ENCODE measurements at regions not wholly inside any gene's neighbourhood (a gene's known extent, or its start where the extent isn't known, plus 50 kb on each side); places are given as distances from the start of the nearest gene placed in this dataset.

GRCh38 chr17:74080656-74081582 lies 122.6 kb upstream of the RPL38 start:
- H3K9me3 Mint-ChIP-seq, result peaks cover 13% of the 10 kb centered on the region
- POLR2A ChIA-PET, result no interaction called here

More at GRCh38 chr17:74080656-74081582, 122.6 kb upstream of the RPL38 start:
- H3K36me3 Mint-ChIP-seq, result peaks cover 4% of the 10 kb centered on the region; the same call in 1 of the 2 replicates
- no peak overlapping the region for H3K27ac Mint-ChIP-seq
- no peaks in the 10 kb centered on the region for H3K4me1 Mint-ChIP-seq
- DNase-seq (ENCODE audit: low spot score) (no peak), ATAC-seq (no peak)
- no peaks in the 10 kb centered on the region; the same call in 1 of the 2 replicates for H3K27me3 Mint-ChIP-seq (ENCODE audit: low read depth)
- no peak for TF ChIP-seq SP1 (CRISPR knock-in tag; conservative IDR thresholded peaks at IDR 0.05)
- no peak for TF ChIP-seq ZNF281 (CRISPR knock-in tag; IDR thresholded peaks at IDR 0.05)
- TF ChIP-seq ZNF232 (CRISPR knock-in tag; IDR thresholded peaks at IDR 0.05), result no peak
- TF ChIP-seq, protein P1, sequence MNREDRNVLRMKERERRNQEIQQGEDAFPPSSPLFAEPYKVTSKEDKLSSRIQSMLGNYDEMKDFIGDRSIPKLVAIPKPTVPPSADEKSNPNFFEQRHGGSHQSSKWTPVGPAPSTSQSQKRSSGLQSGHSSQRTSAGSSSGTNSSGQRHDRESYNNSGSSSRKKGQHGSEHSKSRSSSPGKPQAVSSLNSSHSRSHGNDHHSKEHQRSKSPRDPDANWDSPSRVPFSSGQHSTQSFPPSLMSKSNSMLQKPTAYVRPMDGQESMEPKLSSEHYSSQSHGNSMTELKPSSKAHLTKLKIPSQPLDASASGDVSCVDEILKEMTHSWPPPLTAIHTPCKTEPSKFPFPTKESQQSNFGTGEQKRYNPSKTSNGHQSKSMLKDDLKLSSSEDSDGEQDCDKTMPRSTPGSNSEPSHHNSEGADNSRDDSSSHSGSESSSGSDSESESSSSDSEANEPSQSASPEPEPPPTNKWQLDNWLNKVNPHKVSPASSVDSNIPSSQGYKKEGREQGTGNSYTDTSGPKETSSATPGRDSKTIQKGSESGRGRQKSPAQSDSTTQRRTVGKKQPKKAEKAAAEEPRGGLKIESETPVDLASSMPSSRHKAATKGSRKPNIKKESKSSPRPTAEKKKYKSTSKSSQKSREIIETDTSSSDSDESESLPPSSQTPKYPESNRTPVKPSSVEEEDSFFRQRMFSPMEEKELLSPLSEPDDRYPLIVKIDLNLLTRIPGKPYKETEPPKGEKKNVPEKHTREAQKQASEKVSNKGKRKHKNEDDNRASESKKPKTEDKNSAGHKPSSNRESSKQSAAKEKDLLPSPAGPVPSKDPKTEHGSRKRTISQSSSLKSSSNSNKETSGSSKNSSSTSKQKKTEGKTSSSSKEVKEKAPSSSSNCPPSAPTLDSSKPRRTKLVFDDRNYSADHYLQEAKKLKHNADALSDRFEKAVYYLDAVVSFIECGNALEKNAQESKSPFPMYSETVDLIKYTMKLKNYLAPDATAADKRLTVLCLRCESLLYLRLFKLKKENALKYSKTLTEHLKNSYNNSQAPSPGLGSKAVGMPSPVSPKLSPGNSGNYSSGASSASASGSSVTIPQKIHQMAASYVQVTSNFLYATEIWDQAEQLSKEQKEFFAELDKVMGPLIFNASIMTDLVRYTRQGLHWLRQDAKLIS (CRISPR knock-in tag; IDR thresholded peaks at IDR 0.05; ENCODE audit: borderline replicate concordance), result no peak
- TF ChIP-seq MLX (CRISPR knock-in tag; IDR thresholded peaks at IDR 0.05), result no peak
- TF ChIP-seq IRF1 (CRISPR knock-in tag; IDR thresholded peaks at IDR 0.05), result no peak
- TF ChIP-seq ZNF532 (CRISPR knock-in tag; IDR thresholded peaks at IDR 0.05; ENCODE audit: borderline replicate concordance), result no peak
- no peak for TF ChIP-seq EMX1 (CRISPR knock-in tag; IDR thresholded peaks at IDR 0.05)
- TF ChIP-seq, protein P2, sequence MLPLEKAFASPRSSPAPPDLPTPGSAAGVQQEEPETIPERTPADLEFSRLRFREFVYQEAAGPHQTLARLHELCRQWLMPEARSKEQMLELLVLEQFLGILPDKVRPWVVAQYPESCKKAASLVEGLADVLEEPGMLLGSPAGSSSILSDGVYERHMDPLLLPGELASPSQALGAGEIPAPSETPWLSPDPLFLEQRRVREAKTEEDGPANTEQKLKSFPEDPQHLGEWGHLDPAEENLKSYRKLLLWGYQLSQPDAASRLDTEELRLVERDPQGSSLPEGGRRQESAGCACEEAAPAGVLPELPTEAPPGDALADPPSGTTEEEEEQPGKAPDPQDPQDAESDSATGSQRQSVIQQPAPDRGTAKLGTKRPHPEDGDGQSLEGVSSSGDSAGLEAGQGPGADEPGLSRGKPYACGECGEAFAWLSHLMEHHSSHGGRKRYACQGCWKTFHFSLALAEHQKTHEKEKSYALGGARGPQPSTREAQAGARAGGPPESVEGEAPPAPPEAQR (CRISPR knock-in tag; IDR thresholded peaks at IDR 0.05), result no peak
- no peak for TF ChIP-seq PRRX2 (CRISPR knock-in tag; IDR thresholded peaks at IDR 0.05)
- TF ChIP-seq E2F5 (CRISPR knock-in tag; IDR thresholded peaks at IDR 0.05), result no peak
- no peak for TF ChIP-seq NR1H2 (CRISPR knock-in tag; IDR thresholded peaks at IDR 0.05)
- H3K4me3 Mint-ChIP-seq, result no peak overlapping the region
- CTCF ChIA-PET, result interaction anchor here (1.4 to 3.9 kb wide), 2 partner anchors 9 to 119 kb away, joined by 6 to 38 read pairs; no protein-coding TSS in a partner anchor
